Neural progenitor cell (in vitro differentiated cells): ENCODE measurements at regions not wholly inside any gene's neighbourhood (a gene's known extent, or its start where the extent isn't known, plus 50 kb on each side); places are given as distances from the start of the nearest gene placed in this dataset.

Experiments used
- DNase-seq: peaks from one replicate; pipeline ENCODE4 v3.0.0-alpha.2; 2016; ENCODE audit warnings: low spot score
- H2AFZ ChIP-seq: fragments of 200-600 bp; sonication (generic); replicated peaks from 2 replicates; pipeline ENCODE4 v1.6.1; 2016; ENCODE audit warnings: antibody characterized with exemption
- H3F3A ChIP-seq: fragments of 200-600 bp; sonication (generic); 2 replicates; pipeline ENCODE4 v1.6.1; 2016; ENCODE audit warnings: antibody characterized with exemption, low read depth
- H3K27ac ChIP-seq: fragments of 200-600 bp; sonication (generic); 2 replicates; pipeline ENCODE4 v1.5.1; 2016; ENCODE audit warnings: mild to moderate bottlenecking
- H3K27me3 ChIP-seq: fragments of 200-600 bp; sonication (generic); 2 replicates; pipeline ENCODE4 v1.6.1; 2016; ENCODE audit warnings: mild to moderate bottlenecking, moderate library complexity
- H3K36me3 ChIP-seq: fragments of 200-600 bp; sonication (generic); 2 replicates; pipeline ENCODE4 v1.5.1; 2016
- H3K4me1 ChIP-seq: fragments of 200-600 bp; sonication (generic); 2 replicates; pipeline ENCODE4 v1.6.1; 2016; ENCODE audit warnings: mixed run types
- H3K4me2 ChIP-seq: fragments of 200-600 bp; sonication (generic); 2 replicates; pipeline ENCODE4 v1.6.1; 2016
- H3K4me3 ChIP-seq: fragments of 200-600 bp; sonication (generic); 2 replicates; pipeline ENCODE4 v1.5.1; 2016
- H3K79me2 ChIP-seq: fragments of 200-600 bp; sonication (generic); 2 replicates; pipeline ENCODE4 v1.6.1; 2016; ENCODE audit warnings: low read depth
- H3K9ac ChIP-seq: fragments of 200-600 bp; sonication (generic); 2 replicates; pipeline ENCODE4 v1.6.1; 2016
- H3K9me3 ChIP-seq: fragments of 200-600 bp; sonication (generic); 2 replicates; pipeline ENCODE4 v1.5.1; 2016; ENCODE audit warnings: low read depth
- H4K20me1 ChIP-seq: fragments of 200-600 bp; sonication (generic); 2 replicates; pipeline ENCODE4 v1.6.1; 2016; ENCODE audit warnings: low read depth
- H3K27ac Mint-ChIP-seq: 3 replicates; pipeline ENCODE4 v1.8.0; 2021; ENCODE audit warnings: mixed read lengths
- H3K27me3 Mint-ChIP-seq: 2 replicates; pipeline ENCODE4 v1.8.0; 2022; ENCODE audit warnings: low read depth, mild to moderate bottlenecking, inconsistent platforms, moderate library complexity, mixed read lengths; ENCODE audit not compliant: insufficient read depth
- H3K36me3 Mint-ChIP-seq: 3 replicates; pipeline ENCODE4 v1.8.0; 2021; ENCODE audit warnings: mixed read lengths
- H3K4me1 Mint-ChIP-seq: 3 replicates; pipeline ENCODE4 v1.8.0; 2021; ENCODE audit warnings: mixed read lengths
- H3K4me3 Mint-ChIP-seq: 3 replicates; pipeline ENCODE4 v1.8.0; 2021; ENCODE audit warnings: mild to moderate bottlenecking, moderate library complexity, mixed read lengths
- H3K9me3 Mint-ChIP-seq: 3 replicates; pipeline ENCODE4 v1.8.0; 2020; ENCODE audit warnings: mixed read lengths
- EZH2 ChIP-seq: fragments of 200-600 bp; sonication (generic); IDR thresholded peaks from 2 replicates; pipeline ENCODE4 v1.6.1; 2017; ENCODE audit warnings: antibody characterized with exemption, mild to moderate bottlenecking, moderate library complexity
- EZH2phosphoT487 ChIP-seq: fragments of 200-600 bp; sonication (generic); IDR thresholded peaks from 2 replicates; pipeline ENCODE4 v1.6.1; 2017; ENCODE audit warnings: antibody characterized with exemption
- TF ChIP-seq, protein P1 (sequence below): fragments of 200-600 bp; sonication (generic); IDR thresholded peaks from 2 replicates; pipeline ENCODE4 v1.5.1; 2017; ENCODE audit warnings: antibody characterized with exemption, mild to moderate bottlenecking

DNA sequence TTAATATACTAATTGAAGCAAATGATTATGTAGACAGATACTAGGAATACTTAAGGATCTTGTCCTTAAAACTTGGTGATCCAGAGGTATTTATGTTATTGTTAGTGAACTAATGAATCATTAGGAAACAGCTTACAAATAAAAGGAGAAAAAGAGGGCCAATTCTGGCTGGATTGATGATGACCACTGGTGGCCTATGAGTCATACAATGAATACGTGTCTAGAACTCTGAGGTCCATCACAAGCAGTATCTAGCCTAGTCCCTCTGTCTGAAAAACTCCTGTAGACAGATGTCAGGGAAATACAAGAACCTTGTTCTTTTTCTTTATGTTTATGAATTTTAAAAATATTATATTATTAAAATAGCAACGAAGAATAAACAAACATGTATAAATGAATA lies 51.7 kb upstream of the RTL1 start:
- no peak overlapping the region for H3K27ac Mint-ChIP-seq
- no peak for DNase-seq
- H3K27me3 Mint-ChIP-seq = peaks cover 2% of the 10 kb centered on the region
- H3K9me3 Mint-ChIP-seq = no peaks in the 10 kb centered on the region
- no peak for TF ChIP-seq EZH2
- TF ChIP-seq EZH2phosphoT487 = no peak
- TF ChIP-seq, protein P1, sequence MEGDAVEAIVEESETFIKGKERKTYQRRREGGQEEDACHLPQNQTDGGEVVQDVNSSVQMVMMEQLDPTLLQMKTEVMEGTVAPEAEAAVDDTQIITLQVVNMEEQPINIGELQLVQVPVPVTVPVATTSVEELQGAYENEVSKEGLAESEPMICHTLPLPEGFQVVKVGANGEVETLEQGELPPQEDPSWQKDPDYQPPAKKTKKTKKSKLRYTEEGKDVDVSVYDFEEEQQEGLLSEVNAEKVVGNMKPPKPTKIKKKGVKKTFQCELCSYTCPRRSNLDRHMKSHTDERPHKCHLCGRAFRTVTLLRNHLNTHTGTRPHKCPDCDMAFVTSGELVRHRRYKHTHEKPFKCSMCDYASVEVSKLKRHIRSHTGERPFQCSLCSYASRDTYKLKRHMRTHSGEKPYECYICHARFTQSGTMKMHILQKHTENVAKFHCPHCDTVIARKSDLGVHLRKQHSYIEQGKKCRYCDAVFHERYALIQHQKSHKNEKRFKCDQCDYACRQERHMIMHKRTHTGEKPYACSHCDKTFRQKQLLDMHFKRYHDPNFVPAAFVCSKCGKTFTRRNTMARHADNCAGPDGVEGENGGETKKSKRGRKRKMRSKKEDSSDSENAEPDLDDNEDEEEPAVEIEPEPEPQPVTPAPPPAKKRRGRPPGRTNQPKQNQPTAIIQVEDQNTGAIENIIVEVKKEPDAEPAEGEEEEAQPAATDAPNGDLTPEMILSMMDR = no peak
- Histone ChIP-seq H3F3A (no peaks in the 10 kb centered on the region), H3K36me3 (no peaks in the 10 kb centered on the region), H4K20me1 (no peaks in the 10 kb centered on the region), H3K9ac (no peak overlapping the region), H3K4me3 (no peak overlapping the region), H3K79me2 (no peaks in the 10 kb centered on the region), H3K27ac (no peak overlapping the region), H3K9me3 (no peaks in the 10 kb centered on the region), H3K27me3 (no peaks in the 10 kb centered on the region), H3K4me1 (no peaks in the 10 kb centered on the region), H3K4me2 (no peak overlapping the region), H2AFZ (no peak overlapping the region)
- H3K4me3 Mint-ChIP-seq = no peak overlapping the region
- H3K4me1 Mint-ChIP-seq = no peaks in the 10 kb centered on the region
- no peaks in the 10 kb centered on the region for H3K36me3 Mint-ChIP-seq

DNA sequence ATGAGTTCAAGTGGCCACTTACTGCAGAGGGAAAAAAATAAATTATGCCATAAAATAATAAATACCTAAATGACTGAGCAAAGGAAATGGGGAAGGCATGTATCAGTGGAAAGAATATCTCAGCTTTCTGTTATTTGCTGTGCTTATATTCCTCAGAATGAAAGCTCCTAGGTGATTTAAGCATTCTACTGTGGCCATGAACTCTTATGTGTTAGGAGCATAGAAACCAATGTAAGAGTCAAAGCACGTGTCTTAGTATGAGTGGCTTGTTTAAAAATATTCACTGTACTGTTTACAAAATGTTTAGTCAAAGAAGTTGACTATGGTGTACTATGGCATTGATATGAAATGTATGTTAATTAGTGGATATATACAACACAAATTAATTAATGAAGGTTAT lies 59.0 kb upstream of the RTL1 start:
- H3K9me3 Mint-ChIP-seq = no peaks in the 10 kb centered on the region
- no peaks in the 10 kb centered on the region for H3K36me3 Mint-ChIP-seq
- Histone ChIP-seq H3K4me1 (no peaks in the 10 kb centered on the region), H3K27me3 (no peaks in the 10 kb centered on the region), H2AFZ (no peak overlapping the region), H3K27ac (no peak overlapping the region), H3K79me2 (no peaks in the 10 kb centered on the region), H4K20me1 (no peaks in the 10 kb centered on the region), H3F3A (no peaks in the 10 kb centered on the region), H3K9me3 (no peaks in the 10 kb centered on the region), H3K36me3 (no peaks in the 10 kb centered on the region), H3K4me3 (no peak overlapping the region), H3K4me2 (no peak overlapping the region), H3K9ac (no peak overlapping the region)
- peaks cover 3% of the 10 kb centered on the region for H3K27me3 Mint-ChIP-seq
- no peak for DNase-seq
- H3K27ac Mint-ChIP-seq = no peak overlapping the region
- no peaks in the 10 kb centered on the region for H3K4me1 Mint-ChIP-seq
- no peak for TF ChIP-seq EZH2
- TF ChIP-seq, protein P1 = no peak
- no peak for TF ChIP-seq EZH2phosphoT487
- no peak overlapping the region for H3K4me3 Mint-ChIP-seq

DNA sequence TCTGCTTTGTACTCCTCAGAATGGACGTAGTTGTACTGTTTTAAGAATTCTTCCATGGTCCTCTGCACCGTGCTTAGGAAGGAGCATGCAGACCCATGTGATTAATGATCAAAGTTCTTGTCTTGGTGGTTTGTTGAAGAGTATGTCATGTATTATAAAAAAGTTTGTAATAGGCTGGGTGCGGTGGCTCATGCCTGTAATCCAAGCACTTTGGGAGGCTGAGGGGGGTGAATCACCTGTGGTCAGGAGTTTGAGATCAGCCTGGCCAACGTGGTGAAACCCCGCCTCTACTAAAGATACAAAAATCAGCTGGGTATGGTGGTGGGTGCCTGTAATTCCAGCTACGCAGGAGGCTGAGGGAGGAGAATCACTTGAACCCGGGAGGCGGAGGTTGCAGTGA lies 61.8 kb upstream of the RTL1 start:
- H3K9me3 ChIP-seq = no peaks in the 10 kb centered on the region
- H3K27ac Mint-ChIP-seq = no peak overlapping the region
- H3K4me2 ChIP-seq = no peak overlapping the region
- no peak overlapping the region for H2AFZ ChIP-seq
- no peak overlapping the region for H3K4me3 Mint-ChIP-seq
- H3K4me3 ChIP-seq = no peak overlapping the region
- TF ChIP-seq EZH2 = no peak
- TF ChIP-seq, protein P1 = no peak
- no peak for TF ChIP-seq EZH2phosphoT487
- no peaks in the 10 kb centered on the region for H3K27me3 ChIP-seq
- no peaks in the 10 kb centered on the region for H3F3A ChIP-seq
- no peaks in the 10 kb centered on the region for H3K4me1 ChIP-seq
- no peaks in the 10 kb centered on the region for H3K79me2 ChIP-seq
- no peaks in the 10 kb centered on the region for H4K20me1 ChIP-seq
- DNase-seq = no peak
- no peaks in the 10 kb centered on the region for H3K36me3 ChIP-seq
- H3K36me3 Mint-ChIP-seq = no peaks in the 10 kb centered on the region
- peaks cover under 1% of the 10 kb centered on the region for H3K27me3 Mint-ChIP-seq
- H3K4me1 Mint-ChIP-seq = no peaks in the 10 kb centered on the region
- H3K9ac ChIP-seq = no peak overlapping the region
- H3K9me3 Mint-ChIP-seq = no peaks in the 10 kb centered on the region
- H3K27ac ChIP-seq = no peak overlapping the region

DNA sequence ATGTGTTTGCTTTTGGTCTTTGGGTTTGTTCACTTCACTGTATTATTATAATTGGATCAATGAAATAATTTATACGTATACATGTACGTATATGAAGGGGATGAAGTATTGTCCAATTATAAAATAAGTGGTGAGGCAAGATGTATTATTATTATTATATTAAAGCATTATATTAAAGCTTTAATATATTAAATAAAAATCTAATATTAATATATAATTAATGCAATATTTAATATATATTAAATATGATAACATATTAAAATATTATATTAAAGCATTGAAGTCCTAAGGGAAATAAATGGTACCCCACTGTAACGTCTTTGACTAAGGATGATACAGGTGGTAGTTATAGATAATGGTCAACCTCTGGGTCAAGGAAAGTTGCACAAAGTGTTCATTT lies 63.7 kb upstream of the RTL1 start:
- Mint-ChIP-seq H3K27me3 (no peaks in the 10 kb centered on the region), H3K9me3 (no peaks in the 10 kb centered on the region), H3K4me1 (no peaks in the 10 kb centered on the region), H3K4me3 (no peak overlapping the region), H3K36me3 (no peaks in the 10 kb centered on the region), H3K27ac (no peak overlapping the region)
- Histone ChIP-seq H3K36me3 (no peaks in the 10 kb centered on the region), H3K9me3 (no peaks in the 10 kb centered on the region), H3K9ac (no peak overlapping the region), H3K79me2 (no peaks in the 10 kb centered on the region), H3K27ac (no peak overlapping the region), H3K4me3 (no peak overlapping the region), H3F3A (no peaks in the 10 kb centered on the region), H4K20me1 (no peaks in the 10 kb centered on the region), H3K27me3 (no peaks in the 10 kb centered on the region), H3K4me1 (no peaks in the 10 kb centered on the region), H3K4me2 (no peak overlapping the region), H2AFZ (no peak overlapping the region)
- DNase-seq = no peak
- TF ChIP-seq EZH2phosphoT487 (no peak), EZH2 (no peak)
- TF ChIP-seq, protein P1 = no peak
